ENCODE measurements at regions not wholly inside any gene's neighbourhood (a gene's known extent, or its start where the extent isn't known, plus 50 kb on each side); places are given as distances from the start of the nearest gene placed in this dataset.

DNA sequence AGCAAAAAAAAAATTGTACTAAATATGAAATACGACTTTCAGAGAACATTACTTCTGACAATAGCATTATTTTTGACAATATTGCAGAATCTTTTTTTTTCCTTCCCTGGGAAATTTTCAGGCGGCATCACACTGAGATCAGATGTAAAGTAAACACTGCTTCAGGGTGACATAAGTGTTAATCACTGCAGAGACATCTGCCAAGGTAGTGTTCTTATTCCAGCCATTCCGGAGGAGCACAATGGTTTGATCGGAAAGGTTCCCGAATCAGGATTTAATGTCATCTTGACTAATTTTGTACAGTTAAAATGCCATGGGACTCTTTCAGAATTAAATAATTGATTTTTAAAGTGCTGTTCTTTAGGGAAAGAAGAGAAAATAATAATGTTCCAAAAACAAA is 56.7 kb upstream of the ZNF236 start:
- ATAC-seq = no peak
- TF ChIP-seq RARB (CRISPR knock-in tag; IDR thresholded peaks at IDR 0.05) = no peak

DNA sequence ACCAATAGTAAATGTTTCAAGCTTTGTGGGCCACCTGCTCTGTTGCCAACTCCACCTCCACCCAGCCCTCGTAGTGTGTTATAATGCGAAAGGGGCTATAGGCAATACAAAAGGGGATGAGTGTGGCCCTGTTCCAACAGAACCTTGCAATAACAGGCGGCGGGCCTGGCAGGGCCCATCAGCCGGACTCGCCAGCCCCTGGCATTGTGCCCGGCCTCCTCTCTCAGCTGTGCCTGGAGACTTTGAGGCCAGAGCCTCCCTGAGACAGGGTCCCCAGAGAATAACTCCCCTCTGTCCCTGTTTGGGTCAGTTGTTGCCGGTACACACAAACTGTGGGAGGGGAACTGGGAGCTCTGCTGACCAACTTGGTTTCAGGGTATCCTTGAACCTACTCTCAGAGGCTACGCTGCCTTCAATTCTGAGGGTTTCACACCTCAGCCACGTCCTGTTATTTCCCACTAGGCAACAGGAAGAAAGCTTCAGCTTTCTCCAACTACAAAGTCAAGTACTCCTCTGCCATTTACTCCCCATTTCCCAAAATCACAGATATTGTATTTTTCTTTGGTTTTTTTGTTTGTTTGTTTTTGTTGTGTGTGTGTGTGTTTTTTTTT is 58.0 kb upstream of the ZNF236 start:
- TF ChIP-seq ZFP30 (CRISPR knock-in tag; IDR thresholded peaks at IDR 0.05) (no peak), ISL1 (CRISPR knock-in tag; IDR thresholded peaks at IDR 0.05) (no peak), TOX (CRISPR knock-in tag; IDR thresholded peaks at IDR 0.05; ENCODE audit: borderline replicate concordance) (no peak), TCF4 (CRISPR knock-in tag; IDR thresholded peaks at IDR 0.05; ENCODE audit: borderline replicate concordance) (no peak), ESRRG (CRISPR knock-in tag; IDR thresholded peaks at IDR 0.05) (no peak), BACH2 (CRISPR knock-in tag; IDR thresholded peaks at IDR 0.05; ENCODE audit: borderline replicate concordance) (no peak), SNAI2 (CRISPR knock-in tag; IDR thresholded peaks at IDR 0.05) (no peak), ZNF70 (CRISPR knock-in tag; IDR thresholded peaks at IDR 0.05) (no peak), ARNTL (CRISPR knock-in tag; IDR thresholded peaks at IDR 0.05; ENCODE audit: borderline replicate concordance, low read depth) (no peak)
- TF ChIP-seq, protein P1, sequence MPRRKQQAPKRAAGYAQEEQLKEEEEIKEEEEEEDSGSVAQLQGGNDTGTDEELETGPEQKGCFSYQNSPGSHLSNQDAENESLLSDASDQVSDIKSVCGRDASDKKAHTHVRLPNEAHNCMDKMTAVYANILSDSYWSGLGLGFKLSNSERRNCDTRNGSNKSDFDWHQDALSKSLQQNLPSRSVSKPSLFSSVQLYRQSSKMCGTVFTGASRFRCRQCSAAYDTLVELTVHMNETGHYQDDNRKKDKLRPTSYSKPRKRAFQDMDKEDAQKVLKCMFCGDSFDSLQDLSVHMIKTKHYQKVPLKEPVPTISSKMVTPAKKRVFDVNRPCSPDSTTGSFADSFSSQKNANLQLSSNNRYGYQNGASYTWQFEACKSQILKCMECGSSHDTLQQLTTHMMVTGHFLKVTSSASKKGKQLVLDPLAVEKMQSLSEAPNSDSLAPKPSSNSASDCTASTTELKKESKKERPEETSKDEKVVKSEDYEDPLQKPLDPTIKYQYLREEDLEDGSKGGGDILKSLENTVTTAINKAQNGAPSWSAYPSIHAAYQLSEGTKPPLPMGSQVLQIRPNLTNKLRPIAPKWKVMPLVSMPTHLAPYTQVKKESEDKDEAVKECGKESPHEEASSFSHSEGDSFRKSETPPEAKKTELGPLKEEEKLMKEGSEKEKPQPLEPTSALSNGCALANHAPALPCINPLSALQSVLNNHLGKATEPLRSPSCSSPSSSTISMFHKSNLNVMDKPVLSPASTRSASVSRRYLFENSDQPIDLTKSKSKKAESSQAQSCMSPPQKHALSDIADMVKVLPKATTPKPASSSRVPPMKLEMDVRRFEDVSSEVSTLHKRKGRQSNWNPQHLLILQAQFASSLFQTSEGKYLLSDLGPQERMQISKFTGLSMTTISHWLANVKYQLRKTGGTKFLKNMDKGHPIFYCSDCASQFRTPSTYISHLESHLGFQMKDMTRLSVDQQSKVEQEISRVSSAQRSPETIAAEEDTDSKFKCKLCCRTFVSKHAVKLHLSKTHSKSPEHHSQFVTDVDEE (CRISPR knock-in tag; IDR thresholded peaks at IDR 0.05) = no peak
- TF ChIP-seq, protein P2, sequence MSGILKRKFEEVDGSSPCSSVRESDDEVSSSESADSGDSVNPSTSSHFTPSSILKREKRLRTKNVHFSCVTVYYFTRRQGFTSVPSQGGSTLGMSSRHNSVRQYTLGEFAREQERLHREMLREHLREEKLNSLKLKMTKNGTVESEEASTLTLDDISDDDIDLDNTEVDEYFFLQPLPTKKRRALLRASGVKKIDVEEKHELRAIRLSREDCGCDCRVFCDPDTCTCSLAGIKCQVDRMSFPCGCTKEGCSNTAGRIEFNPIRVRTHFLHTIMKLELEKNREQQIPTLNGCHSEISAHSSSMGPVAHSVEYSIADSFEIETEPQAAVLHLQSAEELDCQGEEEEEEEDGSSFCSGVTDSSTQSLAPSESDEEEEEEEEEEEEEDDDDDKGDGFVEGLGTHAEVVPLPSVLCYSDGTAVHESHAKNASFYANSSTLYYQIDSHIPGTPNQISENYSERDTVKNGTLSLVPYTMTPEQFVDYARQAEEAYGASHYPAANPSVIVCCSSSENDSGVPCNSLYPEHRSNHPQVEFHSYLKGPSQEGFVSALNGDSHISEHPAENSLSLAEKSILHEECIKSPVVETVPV (CRISPR knock-in tag; IDR thresholded peaks at IDR 0.05) = no peak
- TF ChIP-seq, protein P3, sequence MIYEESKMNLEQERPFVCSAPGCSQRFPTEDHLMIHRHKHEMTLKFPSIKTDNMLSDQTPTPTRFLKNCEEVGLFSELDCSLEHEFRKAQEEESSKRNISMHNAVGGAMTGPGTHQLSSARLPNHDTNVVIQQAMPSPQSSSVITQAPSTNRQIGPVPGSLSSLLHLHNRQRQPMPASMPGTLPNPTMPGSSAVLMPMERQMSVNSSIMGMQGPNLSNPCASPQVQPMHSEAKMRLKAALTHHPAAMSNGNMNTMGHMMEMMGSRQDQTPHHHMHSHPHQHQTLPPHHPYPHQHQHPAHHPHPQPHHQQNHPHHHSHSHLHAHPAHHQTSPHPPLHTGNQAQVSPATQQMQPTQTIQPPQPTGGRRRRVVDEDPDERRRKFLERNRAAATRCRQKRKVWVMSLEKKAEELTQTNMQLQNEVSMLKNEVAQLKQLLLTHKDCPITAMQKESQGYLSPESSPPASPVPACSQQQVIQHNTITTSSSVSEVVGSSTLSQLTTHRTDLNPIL (CRISPR knock-in tag; IDR thresholded peaks at IDR 0.05; ENCODE audit: low read depth) = no peak

DNA sequence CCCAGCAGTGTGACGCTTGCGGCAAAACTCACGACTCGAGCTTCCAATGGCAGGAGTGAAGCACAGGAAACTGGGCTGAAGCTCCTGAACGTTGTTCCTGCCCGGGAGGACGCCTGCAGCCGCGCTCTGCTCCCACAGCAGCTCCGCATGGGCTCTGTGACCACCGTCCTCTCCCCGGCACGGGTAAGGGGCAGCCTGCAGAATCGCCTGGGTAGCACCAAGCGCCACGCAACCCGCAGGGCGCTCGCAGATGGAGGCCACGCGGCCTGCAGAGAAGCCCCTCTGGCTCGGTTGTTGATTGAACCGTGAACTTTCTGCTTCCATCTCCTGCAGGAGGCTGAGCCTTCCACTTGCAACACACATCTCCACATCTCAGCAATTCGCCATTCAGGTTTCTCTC is 63.3 kb upstream of the ZNF236 start:
- ATAC-seq = no peak

More for the DNA sequence above, 58.0 kb upstream of the ZNF236 start:
- ATAC-seq = no peak

DNA sequence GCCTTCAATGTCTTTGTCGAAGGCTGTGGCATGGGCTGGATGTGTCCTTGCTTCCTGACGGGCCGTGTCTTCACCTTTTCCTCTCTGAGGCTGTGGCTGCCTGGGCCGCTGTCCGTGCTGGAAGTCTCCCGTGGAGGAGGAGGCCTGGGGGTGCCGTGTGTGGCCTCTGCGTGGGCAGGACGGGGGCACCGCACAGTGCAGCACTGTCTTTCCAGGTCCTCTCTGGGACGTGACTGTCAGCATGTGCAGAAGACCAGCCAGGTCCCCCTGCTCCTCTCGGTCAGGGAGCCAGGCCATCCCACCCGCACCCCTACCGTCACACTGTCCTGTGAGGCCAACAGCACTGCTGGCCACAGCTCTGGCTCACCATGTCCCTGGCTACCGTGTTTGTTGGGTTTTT is 64.4 kb upstream of the ZNF236 start:
- TF ChIP-seq ISL1 (CRISPR knock-in tag; IDR thresholded peaks at IDR 0.05) = no peak
- TF ChIP-seq ZNF8 (CRISPR knock-in tag; IDR thresholded peaks at IDR 0.05) = no peak
- TF ChIP-seq GLIS3 (CRISPR knock-in tag; IDR thresholded peaks at IDR 0.05) = no peak
- TF ChIP-seq, protein P3 (CRISPR knock-in tag; IDR thresholded peaks at IDR 0.05; ENCODE audit: low read depth) = no peak
- no peak for TF ChIP-seq ZFP30 (CRISPR knock-in tag; IDR thresholded peaks at IDR 0.05)
- no peak for TF ChIP-seq SNAI2 (CRISPR knock-in tag; IDR thresholded peaks at IDR 0.05)
- ATAC-seq = no peak

More for the DNA sequence above, 63.3 kb upstream of the ZNF236 start:
- TF ChIP-seq PPARA (CRISPR knock-in tag; IDR thresholded peaks at IDR 0.05; ENCODE audit: borderline replicate concordance) (no peak), ZNF70 (CRISPR knock-in tag; IDR thresholded peaks at IDR 0.05) (no peak), SNAI2 (CRISPR knock-in tag; IDR thresholded peaks at IDR 0.05) (no peak), TOX (CRISPR knock-in tag; IDR thresholded peaks at IDR 0.05; ENCODE audit: borderline replicate concordance) (no peak)
- TF ChIP-seq, protein P4, sequence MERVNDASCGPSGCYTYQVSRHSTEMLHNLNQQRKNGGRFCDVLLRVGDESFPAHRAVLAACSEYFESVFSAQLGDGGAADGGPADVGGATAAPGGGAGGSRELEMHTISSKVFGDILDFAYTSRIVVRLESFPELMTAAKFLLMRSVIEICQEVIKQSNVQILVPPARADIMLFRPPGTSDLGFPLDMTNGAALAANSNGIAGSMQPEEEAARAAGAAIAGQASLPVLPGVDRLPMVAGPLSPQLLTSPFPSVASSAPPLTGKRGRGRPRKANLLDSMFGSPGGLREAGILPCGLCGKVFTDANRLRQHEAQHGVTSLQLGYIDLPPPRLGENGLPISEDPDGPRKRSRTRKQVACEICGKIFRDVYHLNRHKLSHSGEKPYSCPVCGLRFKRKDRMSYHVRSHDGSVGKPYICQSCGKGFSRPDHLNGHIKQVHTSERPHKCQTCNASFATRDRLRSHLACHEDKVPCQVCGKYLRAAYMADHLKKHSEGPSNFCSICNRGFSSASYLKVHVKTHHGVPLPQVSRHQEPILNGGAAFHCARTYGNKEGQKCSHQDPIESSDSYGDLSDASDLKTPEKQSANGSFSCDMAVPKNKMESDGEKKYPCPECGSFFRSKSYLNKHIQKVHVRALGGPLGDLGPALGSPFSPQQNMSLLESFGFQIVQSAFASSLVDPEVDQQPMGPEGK (CRISPR knock-in tag; IDR thresholded peaks at IDR 0.05; ENCODE audit: borderline replicate concordance) = no peak

DNA sequence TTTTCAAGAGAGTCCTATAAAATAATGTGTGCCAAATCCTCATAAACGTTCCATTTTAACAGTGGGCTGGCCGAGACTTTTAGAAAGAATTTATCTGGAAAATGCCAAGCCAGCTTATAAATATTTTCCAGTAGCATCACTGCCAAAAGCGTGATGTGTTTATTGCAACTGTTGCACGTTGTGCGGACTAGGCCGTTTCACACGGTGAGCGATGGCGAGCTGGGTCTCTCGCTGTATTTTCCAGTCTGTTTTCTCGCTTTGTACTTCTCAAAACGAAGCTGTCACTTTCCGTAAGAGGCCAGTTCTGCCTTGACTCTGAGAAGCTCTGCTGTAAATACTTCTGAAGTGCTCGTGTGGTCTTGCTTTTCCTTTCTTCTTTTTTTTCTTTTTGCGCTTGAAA is 65.0 kb upstream of the ZNF236 start:
- no peak for ATAC-seq
- TF ChIP-seq GLIS3 (CRISPR knock-in tag; IDR thresholded peaks at IDR 0.05) (no peak), TCF4 (CRISPR knock-in tag; IDR thresholded peaks at IDR 0.05; ENCODE audit: borderline replicate concordance) (no peak), ZNF70 (CRISPR knock-in tag; IDR thresholded peaks at IDR 0.05) (no peak), TOX (CRISPR knock-in tag; IDR thresholded peaks at IDR 0.05; ENCODE audit: borderline replicate concordance) (no peak), BACH2 (CRISPR knock-in tag; IDR thresholded peaks at IDR 0.05; ENCODE audit: borderline replicate concordance) (no peak), PPARA (CRISPR knock-in tag; IDR thresholded peaks at IDR 0.05; ENCODE audit: borderline replicate concordance) (no peak), ZC3H10 (CRISPR knock-in tag; IDR thresholded peaks at IDR 0.05) (no peak)

Measured in SK-N-SH treated with all-trans-retinoic acid at 6 μM for 48 hours (cell line).